Head of caudate nucleus (tissue), 42 donors: ENCODE measurements at regions not wholly inside any gene's neighbourhood (a gene's known extent, or its start where the extent isn't known, plus 50 kb on each side); places are given as distances from the start of the nearest gene placed in this dataset.
A peak's percentile ranks its signal among the peaks of the same experiment; 100 is the strongest.

Experiments
- DNase-seq, 42 donors: peaks; one replicate each; pipeline versions ENCODE4 v3.0.0 to v3.0.0-alpha.2; 2020 to 2021; ENCODE audit warnings: mixed read lengths in 7 of 42
- intact Hi-C: fragments of 100-400 bp; cut with DNase I; formaldehyde crosslinking; loops from one replicate; pipeline ENCODE4 v1.15.0; 2022

DNA sequence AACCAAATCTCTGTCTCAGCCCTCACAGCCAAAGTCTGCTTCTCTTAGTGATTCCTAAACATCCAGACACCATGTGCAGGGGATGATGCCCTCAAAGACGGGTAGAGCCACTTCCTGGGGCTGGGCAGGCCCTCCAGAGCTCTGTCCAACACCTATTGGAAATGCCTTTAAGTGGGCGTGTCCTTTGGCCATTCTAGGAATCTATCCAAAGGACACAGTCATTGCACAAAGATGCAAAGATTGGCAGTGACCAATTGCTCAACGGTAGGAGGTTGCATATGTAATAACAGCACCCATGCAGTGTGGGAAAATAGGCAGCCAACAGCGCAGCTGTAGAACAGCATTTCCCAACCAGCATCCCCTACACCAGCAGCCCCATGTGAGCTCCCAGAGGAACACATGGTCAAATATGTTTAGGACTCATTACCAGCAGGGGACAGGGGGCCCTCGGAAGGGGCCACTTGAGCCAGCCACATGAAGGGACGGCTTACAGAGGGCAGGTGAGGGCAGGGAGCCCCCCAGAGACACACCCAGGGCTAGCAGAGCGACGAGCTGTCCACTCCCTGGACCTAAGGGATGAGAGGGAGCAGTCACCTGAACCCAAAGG, 142.8 kb upstream of the IQSEC1 start:
- intact Hi-C loops = no loop called here
- DNase-seq = no peak

DNA sequence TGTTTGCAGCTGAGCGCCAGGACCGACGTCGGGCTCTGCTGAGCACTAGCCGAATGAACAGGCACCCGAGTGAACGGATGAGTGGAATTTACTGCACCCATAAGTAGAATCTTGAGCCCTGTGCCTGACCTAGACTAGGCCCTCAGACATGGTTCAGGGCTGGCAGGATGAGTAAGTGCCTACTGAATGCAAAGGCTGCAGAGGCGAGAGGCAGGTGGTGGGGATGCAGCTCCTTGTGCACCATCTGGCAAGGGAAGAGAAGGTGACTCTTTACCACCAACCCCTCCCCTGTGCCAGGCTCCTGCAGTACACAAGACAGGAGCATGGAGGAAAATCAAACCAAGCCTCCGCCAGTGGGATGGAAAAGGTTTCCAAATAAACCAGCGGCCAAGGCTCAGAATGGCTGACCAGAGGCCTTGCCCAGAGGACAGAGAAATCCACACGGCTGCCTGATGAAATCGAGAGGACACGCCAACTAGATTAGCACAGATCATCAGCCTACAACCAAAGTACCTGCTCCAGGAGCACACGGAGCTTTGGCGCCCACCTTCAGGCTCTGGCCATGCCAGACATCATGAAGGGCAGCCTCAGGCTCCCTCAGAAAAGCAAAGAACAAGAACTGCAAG, 141.7 kb upstream of the IQSEC1 start:
- no peak for DNase-seq
- intact Hi-C loops = no loop called here

DNA sequence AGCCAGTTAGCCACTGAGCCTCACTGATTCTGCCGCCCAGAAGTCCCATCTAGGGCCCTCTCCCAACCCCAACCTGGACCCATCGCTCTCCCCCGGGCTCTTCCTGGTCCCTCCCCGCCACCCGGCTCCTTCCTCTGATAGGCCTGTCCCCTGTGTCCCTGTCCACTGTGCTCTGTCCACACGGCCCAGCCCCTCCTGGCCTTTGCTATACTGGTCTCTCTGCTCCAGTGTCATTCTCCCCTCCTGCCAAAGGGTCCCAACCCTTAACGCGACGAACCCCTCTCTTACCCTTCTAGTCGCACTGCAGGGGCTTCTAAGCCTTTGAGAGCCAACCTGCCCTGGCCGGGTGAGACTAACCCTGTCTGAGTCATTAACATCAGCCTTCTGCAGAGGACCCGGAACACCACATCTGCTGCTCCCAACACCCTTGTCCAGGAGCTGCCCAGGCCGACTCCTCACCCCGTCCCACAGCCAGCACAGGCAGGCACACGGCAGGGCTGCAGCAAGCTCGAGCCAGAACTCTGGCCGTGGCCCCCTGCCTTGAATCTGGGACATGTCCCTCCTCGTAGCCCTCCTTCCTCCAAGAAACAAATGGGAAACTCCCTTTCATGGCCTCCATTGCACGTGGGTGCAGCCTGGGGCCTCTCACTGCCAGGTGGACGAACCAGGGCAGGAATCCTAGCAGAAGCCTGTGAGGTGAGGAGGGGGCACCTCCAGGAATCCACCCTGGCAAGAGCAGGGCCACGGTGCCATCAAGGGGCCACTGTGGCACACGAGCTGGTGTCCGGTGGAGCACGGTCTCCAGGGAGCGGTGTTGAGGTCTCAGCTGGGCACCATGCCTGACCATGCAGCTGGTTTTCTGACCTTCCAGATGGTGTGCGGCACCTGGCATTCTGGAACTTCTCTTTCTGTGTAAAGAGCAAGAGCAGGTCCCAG, 140.9 kb upstream of the IQSEC1 start:
- intact Hi-C loops = no loop called here
- no peak for DNase-seq

DNA sequence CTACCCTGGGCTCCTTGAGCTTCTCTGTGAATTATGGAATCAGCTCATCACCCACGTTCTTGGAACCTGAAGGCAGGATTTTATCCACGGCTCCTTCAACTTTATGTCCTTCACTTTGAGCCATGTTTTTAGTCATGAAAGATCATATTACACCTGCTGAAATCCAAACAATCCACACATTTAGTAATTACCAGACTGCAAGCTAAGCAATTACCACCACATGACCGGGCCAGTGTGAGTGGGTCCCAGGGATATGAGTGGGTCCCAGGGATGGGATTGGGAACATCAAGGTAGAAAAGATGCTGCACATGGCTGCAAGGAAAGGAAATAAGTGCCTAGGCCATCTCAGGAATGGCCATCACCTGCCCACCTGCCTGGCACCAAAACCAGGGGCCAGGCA, 140.3 kb upstream of the IQSEC1 start:
- no peak for DNase-seq
- intact Hi-C loops = no loop called here

DNA sequence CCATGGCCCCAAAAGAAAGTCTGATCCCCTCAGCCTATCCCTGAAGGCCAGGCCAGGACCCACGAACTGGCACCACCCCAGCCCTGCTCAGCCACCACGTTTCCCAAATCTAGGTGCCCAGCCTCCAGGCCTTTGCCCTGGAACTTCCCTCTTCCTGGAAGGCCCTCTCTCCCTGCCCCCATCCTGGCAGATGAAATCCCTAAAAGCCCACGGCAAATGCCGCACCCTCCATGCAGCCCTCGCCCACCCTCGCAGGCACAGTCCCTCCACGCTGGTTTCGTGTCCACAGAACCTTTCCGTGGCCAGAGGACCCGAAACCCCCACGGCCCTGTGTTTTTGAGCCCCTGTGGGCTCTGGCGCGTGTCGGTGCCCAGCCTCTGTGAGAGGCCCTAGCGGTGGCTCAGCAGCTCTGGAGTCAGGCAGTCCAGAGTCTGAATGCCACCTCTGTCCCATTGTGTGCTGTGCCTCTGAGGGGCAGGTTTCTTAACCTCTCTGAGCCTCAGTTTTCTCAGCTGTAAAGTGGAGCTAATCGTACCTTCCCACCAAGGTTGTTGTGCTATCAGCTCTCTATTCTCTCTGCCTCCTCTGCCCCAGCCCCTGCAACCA, 138.5 kb upstream of the IQSEC1 start:
- DNase-seq = no peak
- intact Hi-C loops = no loop called here

DNA sequence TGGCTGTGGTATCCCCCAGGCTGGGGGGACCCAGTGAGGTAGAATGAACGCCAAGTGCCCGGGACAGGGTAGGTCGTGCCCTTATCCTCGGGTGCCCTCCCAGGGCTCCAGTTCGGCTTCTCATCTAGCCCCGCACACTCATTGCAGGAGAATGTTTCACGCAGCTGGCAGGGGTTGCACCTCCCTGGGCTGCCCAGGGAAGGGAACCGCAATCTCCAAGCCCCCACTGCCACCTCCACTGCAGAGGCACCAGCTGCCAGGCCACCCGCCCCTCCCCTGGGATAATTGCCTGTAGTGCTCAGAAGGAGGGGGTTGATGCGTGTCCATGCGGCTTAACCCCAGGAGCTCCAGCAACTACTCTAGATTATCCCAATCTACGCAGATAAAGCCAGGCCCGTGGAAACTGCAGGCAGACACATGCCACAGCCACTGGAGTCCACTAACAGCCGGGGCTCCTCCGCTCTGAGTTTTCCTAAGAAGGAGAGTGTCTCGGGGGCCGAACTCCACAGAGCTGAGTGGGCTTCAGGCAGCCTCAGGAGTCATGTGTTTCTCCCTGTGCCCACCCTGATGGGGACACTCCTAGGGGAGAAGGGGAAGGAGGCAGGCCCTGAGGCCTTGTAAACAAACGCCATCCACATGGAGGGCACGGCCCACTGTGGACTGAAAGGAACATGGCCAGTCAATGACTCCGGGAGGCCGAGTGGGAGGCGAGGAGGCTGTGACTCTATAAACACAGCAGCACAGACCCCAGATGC, 137.2 kb upstream of the IQSEC1 start:
- DNase-seq = no peak
- intact Hi-C loops = no loop called here

DNA sequence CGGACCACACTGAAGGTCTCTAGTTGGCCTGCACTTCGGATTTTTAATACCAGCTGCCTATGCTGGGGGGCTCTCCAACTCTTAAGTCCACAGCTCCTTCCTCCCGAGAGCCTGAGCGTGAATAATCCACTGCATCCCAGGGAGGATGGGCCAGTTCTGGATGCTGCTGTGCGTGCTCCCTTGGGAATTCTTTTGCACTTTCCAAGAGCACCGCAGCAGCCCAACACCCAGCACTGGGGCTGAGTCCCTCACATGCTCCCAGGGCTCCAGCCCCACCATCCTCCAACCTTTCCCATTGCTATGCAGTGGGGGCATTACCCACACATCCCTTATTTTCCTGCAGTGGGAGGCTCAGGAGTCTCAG, 136.4 kb upstream of the IQSEC1 start:
- intact Hi-C loops = no loop called here
- no peak for DNase-seq

DNA sequence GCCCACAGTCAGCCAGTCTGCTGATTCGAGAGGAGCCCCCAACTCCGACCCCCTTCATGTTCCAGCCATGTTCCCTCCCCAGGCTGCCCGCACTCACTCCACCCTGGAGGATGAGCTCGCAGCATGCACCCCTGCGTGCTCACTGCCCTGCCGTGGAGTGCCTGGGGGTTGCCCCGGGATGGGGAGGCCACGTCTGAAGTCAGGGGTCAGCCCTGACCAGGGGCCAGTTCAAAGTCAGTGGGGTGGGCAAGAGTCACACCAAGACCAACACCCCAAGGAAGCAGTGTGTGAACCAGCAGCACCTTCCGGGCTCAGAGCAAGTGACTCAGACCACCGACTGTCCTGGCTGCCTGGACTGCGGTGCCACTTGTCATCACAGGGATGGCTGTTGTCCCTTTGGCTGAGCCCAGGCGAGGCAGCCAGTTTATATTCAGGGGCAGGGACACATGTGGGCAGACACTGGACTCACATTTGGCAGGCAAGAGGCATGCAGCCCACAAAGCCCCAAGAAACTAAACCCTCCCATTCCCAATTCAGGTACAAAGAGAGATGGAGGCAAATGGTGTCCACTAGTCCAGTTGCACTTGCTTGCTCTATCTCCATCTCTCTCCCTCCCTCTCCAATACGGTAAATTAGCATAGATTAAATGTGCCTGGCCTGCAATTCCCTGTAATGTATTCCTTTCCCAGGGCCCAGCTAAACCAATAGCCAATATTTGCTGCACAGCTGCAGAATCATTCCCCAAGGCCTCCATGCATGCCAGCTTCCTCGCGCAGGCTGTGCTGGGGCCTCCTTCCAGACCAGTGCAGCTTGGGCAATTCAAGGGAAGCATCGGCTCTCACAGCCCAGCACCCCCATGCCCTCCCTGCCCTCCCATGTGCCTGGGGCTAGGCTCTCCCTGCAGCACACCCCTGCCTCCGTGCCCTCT, 135.7 kb upstream of the IQSEC1 start:
- DNase-seq = no peak
- intact Hi-C loops = no loop called here

DNA sequence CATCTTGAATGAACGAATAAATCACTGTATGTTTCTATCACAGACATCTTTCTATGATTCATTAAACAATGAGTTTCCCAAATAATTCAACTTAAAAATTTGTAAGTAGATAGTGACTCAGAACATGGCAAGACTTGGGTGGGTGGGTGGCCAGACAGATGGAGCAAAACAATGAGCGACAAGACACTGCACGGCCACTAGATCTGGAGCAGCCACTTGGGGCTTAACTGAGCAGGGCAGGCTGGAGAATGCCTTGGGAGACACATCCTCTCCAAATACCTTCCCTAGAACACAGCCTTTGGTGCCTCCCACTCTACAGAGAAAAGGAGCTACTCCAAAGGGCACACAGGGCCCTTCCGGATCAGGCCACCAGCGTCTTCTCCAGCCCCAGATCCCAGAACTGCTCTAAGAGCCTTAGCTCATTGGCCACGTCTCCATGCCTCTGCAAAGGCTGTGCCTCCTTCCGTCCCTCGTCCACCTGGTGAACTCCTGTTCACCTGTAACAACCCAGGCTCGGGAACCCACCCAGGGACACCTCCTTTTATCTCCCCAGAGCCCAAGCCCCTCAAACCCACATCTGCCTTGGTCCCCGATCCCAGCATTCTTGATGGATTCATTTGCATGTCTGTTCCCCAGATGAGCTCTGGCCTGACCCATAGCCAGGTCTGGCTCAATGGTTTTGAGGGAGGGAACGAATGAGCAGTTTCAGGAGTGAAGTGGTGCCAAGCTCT, 134.9 kb upstream of the IQSEC1 start:
- intact Hi-C loops = no loop called here
- no peak for DNase-seq

DNA sequence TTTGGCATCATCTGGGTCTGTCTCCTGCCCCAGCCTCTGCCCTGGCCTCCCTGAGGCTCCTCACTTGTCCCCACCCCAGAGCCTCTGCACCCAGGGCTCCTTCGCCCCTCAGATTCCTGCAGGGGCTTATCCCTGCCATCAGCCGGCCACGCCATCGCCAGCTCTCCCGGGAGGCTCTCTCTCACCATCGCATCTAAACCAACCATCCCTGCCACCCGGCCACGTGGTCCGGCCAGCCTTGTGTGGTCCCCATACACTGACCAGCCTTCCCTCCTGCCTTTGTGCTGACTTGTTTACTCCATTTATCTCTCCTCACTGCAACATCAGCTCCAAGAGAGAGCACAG, 134.3 kb upstream of the IQSEC1 start:
- intact Hi-C loops = no loop called here
- DNase-seq = no peak

DNA sequence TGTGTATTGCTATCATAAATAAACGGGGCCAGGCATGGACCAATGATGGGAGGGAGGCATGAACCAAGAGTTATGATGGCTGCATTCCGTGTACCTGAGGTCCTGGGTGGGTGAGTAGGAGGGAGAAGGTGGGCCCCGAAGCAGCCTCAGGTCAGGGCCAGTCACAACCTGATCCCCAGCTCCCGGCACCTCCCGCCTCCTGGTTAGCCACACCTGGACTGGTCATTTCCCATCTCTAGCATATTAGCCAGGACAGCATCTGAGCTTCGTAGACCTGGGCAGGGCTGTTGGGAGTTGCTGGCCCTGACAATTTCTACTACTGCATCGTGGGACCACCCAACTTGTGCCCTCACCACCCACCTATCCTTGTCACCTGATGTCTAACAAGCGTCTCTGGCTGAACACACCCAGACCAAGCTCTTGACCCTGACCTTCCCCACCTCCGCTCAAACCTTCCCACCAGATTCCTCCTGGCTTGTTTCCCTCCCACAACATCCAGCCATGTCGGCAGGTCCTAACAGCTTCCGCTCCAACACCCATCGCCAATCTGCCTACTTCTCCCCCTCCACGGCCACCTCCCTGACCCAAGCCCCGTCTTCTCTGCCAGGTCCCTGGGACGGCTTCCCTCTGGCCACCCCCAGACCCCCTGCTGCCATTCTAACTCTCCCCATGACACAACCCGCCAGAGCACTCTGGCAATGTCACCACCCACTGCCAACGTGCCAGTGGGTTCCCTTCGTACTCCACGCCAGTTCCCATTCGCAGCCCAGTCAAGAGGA, 133.8 kb upstream of the IQSEC1 start:
- no peak for DNase-seq
- intact Hi-C loops = no loop called here

DNA sequence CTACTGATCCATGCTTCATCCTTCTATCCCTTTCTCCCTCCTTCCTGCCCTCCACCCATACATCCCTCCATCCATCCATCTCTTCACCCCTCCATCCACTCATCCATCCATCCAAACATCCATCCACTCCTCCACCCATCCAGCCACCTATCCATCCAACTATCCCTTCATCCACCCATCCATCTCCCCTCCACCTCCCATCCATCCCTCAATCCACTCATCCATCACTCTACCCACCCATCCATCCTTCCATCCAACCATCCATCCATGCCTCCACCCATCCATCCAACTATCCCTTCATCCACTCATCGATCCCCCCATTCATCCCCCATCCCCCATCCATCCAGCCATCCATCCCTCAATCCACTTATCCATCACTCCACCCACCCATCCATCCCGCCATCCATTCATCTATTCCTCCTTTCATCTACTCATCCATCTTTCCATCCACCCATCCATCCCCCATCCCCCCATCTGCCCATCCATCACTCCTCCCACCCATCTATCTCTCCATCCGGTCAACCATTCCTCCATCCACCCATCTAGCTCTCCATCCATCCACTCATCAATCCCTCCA, 132.4 kb upstream of the IQSEC1 start:
- DNase-seq = no peak
- intact Hi-C loops = no loop called here

DNA sequence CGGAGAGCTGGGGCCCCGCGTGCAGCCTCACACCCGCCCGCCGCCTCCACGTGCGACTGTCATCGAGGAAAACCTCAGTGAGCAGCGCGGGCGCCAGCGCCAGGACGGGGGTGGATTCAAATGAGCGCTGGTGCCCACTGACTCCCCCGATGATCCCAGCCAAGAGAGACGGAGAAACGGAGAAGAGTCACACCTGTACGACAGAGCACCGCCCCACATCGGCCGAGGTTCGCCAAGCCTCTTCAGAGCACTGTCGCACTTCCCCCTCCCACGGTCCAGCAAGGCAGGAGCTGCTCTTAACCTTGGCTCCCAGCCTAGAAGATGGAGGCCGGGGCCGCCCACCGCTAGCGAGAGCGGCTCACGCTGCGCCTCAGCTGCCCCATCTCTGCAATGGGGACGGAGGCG, 130.9 kb upstream of the IQSEC1 start:
- peak in 33 of 42 donors; percentile 7 to 80 (median 52) for DNase-seq
- intact Hi-C loops = no loop called here

DNA sequence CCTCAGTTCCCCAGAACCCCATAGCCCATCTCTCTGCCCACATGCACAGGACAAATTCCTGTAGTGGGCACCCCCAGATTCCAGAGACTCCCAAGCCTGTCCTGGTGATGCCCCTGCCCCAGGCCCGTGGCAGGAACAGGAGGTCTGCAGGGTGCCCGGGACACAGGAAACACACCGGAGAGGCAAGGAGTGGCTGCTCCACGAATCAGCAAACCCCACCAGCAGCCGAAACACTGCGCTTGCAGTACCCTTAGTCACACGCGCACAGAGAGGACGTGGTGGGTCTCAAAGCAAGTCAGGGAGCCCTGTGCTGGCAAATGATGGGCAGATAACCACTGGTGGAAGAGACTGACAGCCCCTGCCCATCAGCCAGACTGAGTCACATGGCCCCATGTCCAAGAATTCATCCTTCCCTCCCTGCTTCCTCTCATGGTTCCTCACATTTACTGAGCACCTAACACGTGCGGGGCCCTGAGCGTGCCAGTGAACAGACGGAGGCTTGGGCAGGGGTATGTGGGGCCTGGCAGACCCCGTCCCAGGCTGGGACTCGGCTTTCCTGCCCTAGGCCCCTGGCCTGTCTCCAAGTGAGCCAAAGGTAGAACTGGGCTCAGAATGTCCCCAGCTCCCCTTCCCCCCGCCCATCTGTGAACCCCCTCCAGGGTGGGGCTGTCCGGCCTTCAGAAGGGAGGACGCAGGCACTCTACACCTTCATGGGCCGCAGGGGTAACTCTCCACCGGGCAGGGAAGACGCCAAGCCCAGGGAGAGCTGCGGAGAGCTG, 130.4 kb upstream of the IQSEC1 start:
- no peak for DNase-seq

DNA sequence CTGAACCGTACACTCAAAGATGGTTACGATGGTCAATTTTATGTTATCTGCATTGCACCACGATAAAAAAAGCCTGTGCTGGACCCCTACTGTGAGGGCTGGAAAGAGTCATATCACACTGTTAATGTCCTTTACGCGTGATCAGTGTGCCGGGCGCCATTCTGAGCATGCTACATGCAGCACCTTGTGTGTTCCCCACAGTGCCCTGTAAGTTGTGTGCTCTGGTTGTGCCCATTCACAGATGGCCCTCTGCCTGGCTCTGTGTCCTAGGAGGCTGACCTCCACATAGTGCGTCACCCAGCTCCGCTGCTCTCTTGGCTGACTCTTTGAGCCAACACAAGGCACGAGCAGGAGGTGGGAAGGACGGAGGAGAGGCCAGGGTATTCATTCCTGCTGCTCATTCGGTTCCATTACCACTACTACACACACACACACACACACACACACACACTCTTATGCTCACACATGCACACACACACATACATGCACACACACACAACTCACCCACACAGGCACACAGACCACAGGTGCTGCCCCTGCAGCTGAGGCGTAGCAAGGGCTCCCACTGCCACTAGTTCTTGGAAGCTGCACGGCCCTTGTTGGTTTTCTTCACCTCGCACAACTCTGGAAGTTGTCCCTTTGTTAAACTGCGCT, 129.6 kb upstream of the IQSEC1 start:
- intact Hi-C loops = no loop called here
- no peak for DNase-seq

More for the DNA sequence above, 130.4 kb upstream of the IQSEC1 start:
- intact Hi-C loops = no loop called here
